Stimulated activated CD4-positive, alpha-beta T cell treated with anti-CD3 and anti-CD28 coated beads, Interleukin-2, amount 100 ng/mL, for 48 hours (primary cell): ENCODE measurements at regions not wholly inside any gene's neighbourhood (a gene's known extent, or its start where the extent isn't known, plus 50 kb on each side); places are given as distances from the start of the nearest gene placed in this dataset.
"Not testable (repeated sequence)": the region's sequence is repeated elsewhere in the genome, so short reads cannot be mapped to it uniquely, and the experiment has no call there.

Experiments used
- DNase-seq, 2 donors: peaks; one replicate each; pipeline ENCODE4 v3.0.0-alpha.2; 2020

- DNase-seq = no peak
These were observed 213.2 kb upstream of the GRIN3A start for GRCh38 chr9:101951598-101951997.

GRCh38 chr9:101931756-101932155 is 193.3 kb upstream of the GRIN3A start:
- DNase-seq = no peak

- no peak for DNase-seq
These were observed 192.3 kb upstream of the GRIN3A start for GRCh38 chr9:101930783-101931182.

GRCh38 chr9:101925498-101925897 is 187.1 kb upstream of the GRIN3A start:
- no peak for DNase-seq

- no peak for DNase-seq
These were observed 185.0 kb upstream of the GRIN3A start for GRCh38 chr9:101923451-101923850.

GRCh38 chr9:101916948-101917347 is 178.5 kb upstream of the GRIN3A start:
- DNase-seq = not testable (repeated sequence)

GRCh38 chr9:101915482-101915881 is 177.0 kb upstream of the GRIN3A start:
- DNase-seq = no peak

GRCh38 chr9:101912698-101913097 is 174.3 kb upstream of the GRIN3A start:
- no peak for DNase-seq

- DNase-seq = no peak
These were observed 169.0 kb upstream of the GRIN3A start for GRCh38 chr9:101907466-101907865.

- DNase-seq = no peak
These were observed 166.4 kb upstream of the GRIN3A start for GRCh38 chr9:101904845-101905244.

GRCh38 chr9:101902051-101902450 is 163.6 kb upstream of the GRIN3A start:
- no peak for DNase-seq

GRCh38 chr9:101897196-101897595 is 158.7 kb upstream of the GRIN3A start:
- DNase-seq = no peak

- DNase-seq = no peak
These were observed 155.5 kb upstream of the GRIN3A start for GRCh38 chr9:101893661-101894646.

- DNase-seq = no peak
These were observed 143.1 kb upstream of the GRIN3A start for GRCh38 chr9:101881508-101881907.

- no peak for DNase-seq
These were observed 142.4 kb upstream of the GRIN3A start for GRCh38 chr9:101880846-101881245.

GRCh38 chr9:101878734-101879133 is 140.3 kb upstream of the GRIN3A start:
- no peak for DNase-seq

- no peak for DNase-seq
These were observed 139.0 kb upstream of the GRIN3A start for GRCh38 chr9:101877439-101877838.

GRCh38 chr9:101861472-101861871 is 123.0 kb upstream of the GRIN3A start:
- no peak for DNase-seq

GRCh38 chr9:101860920-101861319 is 122.5 kb upstream of the GRIN3A start:
- no peak for DNase-seq

- DNase-seq = no peak
These were observed 121.2 kb upstream of the GRIN3A start for GRCh38 chr9:101859620-101860019.

GRCh38 chr9:101858026-101858425 is 119.6 kb upstream of the GRIN3A start:
- DNase-seq = no peak

GRCh38 chr9:101849102-101849707 is 110.8 kb upstream of the GRIN3A start:
- DNase-seq = no peak

- no peak for DNase-seq
These were observed 110.1 kb upstream of the GRIN3A start for GRCh38 chr9:101848485-101848919.

GRCh38 chr9:101846161-101846560 is 107.7 kb upstream of the GRIN3A start:
- DNase-seq = no peak
